Osteoblast (primary cell): ENCODE measurements at regions not wholly inside any gene's neighbourhood (a gene's known extent, or its start where the extent isn't known, plus 50 kb on each side); places are given as distances from the start of the nearest gene placed in this dataset.

ENCODE experiments used
- DNase-seq: peaks from one replicate; pipeline ENCODE4 v3.0.0; 2011; ENCODE audit warnings: low spot score, mixed read lengths; ENCODE audit not compliant: insufficient read length; ENCODE audit errors: missing footprints
- H2AFZ ChIP-seq: 2 replicates; pipeline ENCODE4 v1.6.0; 2011; ENCODE audit warnings: mild to moderate bottlenecking, low read length
- H3K27ac ChIP-seq: 2 replicates; pipeline ENCODE4 v1.5.1; 2011; ENCODE audit warnings: mild to moderate bottlenecking, low read depth, low read length, moderate library complexity
- H3K27me3 ChIP-seq: 2 replicates; pipeline ENCODE4 v1.6.0; 2012; ENCODE audit warnings: mild to moderate bottlenecking, control low read depth, inconsistent platforms, low read length, moderate library complexity; ENCODE audit not compliant: insufficient read depth
- H3K36me3 ChIP-seq: 2 replicates; pipeline ENCODE4 v1.5.1; 2011; ENCODE audit warnings: mild to moderate bottlenecking, low read length, control low read depth, moderate library complexity; ENCODE audit not compliant: insufficient read depth
- H3K4me1 ChIP-seq: 2 replicates; pipeline ENCODE4 v1.5.1; 2011; ENCODE audit warnings: mild to moderate bottlenecking, low read length, control low read depth, moderate library complexity; ENCODE audit not compliant: insufficient read depth
- H3K4me2 ChIP-seq: 2 replicates; pipeline ENCODE4 v1.6.0; 2011; ENCODE audit warnings: mild to moderate bottlenecking, low read length; ENCODE audit not compliant: insufficient read depth
- H3K4me3 ChIP-seq: fragments of 200-600 bp; sonication (generic); 3 replicates; pipeline ENCODE4 v1.5.1; 2012; ENCODE audit warnings: mild to moderate bottlenecking, low read length, inconsistent platforms; ENCODE audit not compliant: insufficient read depth
- H3K79me2 ChIP-seq: 2 replicates; pipeline ENCODE4 v1.6.0; 2012; ENCODE audit warnings: mild to moderate bottlenecking, low read length, control low read depth, inconsistent platforms; ENCODE audit not compliant: insufficient read depth
- H3K9me3 ChIP-seq: 2 replicates; pipeline ENCODE4 v1.5.1; 2011; ENCODE audit warnings: low read depth, low read length, control low read depth
- H4K20me1 ChIP-seq: 2 replicates; pipeline ENCODE4 v1.6.0; 2012; ENCODE audit warnings: mild to moderate bottlenecking, low read length, control low read depth; ENCODE audit not compliant: insufficient read depth
- TF ChIP-seq, protein P1 (sequence below): IDR thresholded peaks from 2 replicates; pipeline ENCODE4 v1.5.1; 2011; ENCODE audit warnings: mild to moderate bottlenecking, low read depth, low read length, moderate library complexity; ENCODE audit errors: extremely low read depth

DNA sequence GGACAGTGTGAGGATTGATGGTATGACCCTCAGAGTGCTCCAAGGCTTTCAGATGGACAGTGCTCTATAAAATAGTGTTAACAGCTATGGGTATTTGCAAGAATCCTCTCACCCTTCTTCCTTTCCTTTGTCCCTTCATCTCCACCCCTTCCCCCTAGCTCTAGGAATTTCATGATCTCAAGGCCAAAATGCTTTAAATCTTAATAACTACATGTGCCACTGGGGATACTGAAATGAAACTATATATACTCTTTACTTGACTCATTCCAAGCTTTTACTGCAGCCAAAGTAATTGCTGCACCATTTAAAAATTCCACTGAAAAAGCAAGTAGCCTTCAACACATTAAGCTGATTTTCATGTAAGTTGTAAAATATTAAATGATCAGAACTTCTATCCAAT is 361.6 kb upstream of the SLC30A5 start:
- no peak overlapping the region for H3K27ac ChIP-seq
- DNase-seq = no peak

DNA sequence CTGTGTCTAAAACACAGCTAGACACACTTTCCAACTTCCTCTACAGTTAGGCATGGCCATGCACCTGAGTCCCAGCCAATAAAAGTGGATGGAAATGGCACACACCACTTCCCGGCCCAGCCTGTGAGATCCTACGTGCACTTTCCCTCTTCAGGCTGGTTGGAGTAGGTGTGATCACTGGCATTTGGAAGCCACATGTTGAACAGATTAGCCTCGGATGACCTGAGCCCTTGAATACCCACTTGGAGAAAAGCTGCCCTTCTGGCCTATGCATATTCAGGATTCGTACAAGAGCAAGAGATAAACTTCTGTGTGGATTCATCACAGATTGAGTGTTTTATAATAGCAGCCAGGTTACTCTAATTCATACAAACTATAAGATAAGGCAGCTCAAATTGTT is 359.0 kb upstream of the SLC30A5 start:
- H3K9me3 ChIP-seq = no peaks in the 10 kb centered on the region
- H4K20me1 ChIP-seq = no peaks in the 10 kb centered on the region
- H3K27me3 ChIP-seq = peaks cover 4% of the 10 kb centered on the region
- TF ChIP-seq, protein P1, sequence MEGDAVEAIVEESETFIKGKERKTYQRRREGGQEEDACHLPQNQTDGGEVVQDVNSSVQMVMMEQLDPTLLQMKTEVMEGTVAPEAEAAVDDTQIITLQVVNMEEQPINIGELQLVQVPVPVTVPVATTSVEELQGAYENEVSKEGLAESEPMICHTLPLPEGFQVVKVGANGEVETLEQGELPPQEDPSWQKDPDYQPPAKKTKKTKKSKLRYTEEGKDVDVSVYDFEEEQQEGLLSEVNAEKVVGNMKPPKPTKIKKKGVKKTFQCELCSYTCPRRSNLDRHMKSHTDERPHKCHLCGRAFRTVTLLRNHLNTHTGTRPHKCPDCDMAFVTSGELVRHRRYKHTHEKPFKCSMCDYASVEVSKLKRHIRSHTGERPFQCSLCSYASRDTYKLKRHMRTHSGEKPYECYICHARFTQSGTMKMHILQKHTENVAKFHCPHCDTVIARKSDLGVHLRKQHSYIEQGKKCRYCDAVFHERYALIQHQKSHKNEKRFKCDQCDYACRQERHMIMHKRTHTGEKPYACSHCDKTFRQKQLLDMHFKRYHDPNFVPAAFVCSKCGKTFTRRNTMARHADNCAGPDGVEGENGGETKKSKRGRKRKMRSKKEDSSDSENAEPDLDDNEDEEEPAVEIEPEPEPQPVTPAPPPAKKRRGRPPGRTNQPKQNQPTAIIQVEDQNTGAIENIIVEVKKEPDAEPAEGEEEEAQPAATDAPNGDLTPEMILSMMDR = no peak
- no peaks in the 10 kb centered on the region for H3K36me3 ChIP-seq
- H3K27ac ChIP-seq = no peak overlapping the region
- no peak overlapping the region for H3K4me3 ChIP-seq
- no peak for DNase-seq
- H3K4me2 ChIP-seq = no peak overlapping the region
- H3K4me1 ChIP-seq = peaks cover 10% of the 10 kb centered on the region
- no peak overlapping the region for H2AFZ ChIP-seq
- no peaks in the 10 kb centered on the region for H3K79me2 ChIP-seq

More for the DNA sequence above, 361.6 kb upstream of the SLC30A5 start:
- TF ChIP-seq, protein P1 = no peak
- H4K20me1 ChIP-seq = no peaks in the 10 kb centered on the region
- H2AFZ ChIP-seq = no peak overlapping the region
- no peaks in the 10 kb centered on the region for H3K36me3 ChIP-seq
- H3K4me2 ChIP-seq = no peak overlapping the region
- H3K9me3 ChIP-seq = no peaks in the 10 kb centered on the region
- no peaks in the 10 kb centered on the region for H3K79me2 ChIP-seq
- no peak overlapping the region for H3K4me3 ChIP-seq
- H3K27me3 ChIP-seq = peaks cover 3% of the 10 kb centered on the region
- peaks cover 10% of the 10 kb centered on the region for H3K4me1 ChIP-seq

DNA sequence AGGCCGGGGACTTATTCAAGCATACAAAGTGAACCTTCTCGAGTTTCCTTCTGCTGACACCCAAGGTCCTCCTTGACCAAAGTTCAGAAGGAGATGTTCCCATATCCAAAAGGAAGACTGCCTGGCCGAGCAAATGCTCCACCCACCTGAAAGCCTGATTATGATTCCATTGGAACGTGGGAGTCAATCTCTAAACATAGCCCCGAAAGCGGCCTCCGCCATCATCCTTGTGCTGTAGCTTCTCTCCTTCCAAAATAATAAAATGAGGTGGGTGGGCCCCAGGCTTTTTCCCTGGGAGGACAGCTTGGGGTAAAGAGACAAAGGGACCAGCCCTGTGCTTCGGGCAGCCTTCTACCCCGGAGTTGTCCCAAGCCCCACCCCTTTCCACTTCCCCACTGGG is 355.6 kb upstream of the SLC30A5 start:
- H4K20me1 ChIP-seq = no peaks in the 10 kb centered on the region
- no peak overlapping the region for H3K4me3 ChIP-seq
- H3K79me2 ChIP-seq = no peaks in the 10 kb centered on the region
- H2AFZ ChIP-seq = no peak overlapping the region
- H3K9me3 ChIP-seq = no peaks in the 10 kb centered on the region
- TF ChIP-seq, protein P1 = no peak
- peaks cover 4% of the 10 kb centered on the region for H3K27me3 ChIP-seq
- no peak overlapping the region for H3K4me2 ChIP-seq
- H3K4me1 ChIP-seq = no peaks in the 10 kb centered on the region
- H3K36me3 ChIP-seq = no peaks in the 10 kb centered on the region
- DNase-seq = no peak
- no peak overlapping the region for H3K27ac ChIP-seq

DNA sequence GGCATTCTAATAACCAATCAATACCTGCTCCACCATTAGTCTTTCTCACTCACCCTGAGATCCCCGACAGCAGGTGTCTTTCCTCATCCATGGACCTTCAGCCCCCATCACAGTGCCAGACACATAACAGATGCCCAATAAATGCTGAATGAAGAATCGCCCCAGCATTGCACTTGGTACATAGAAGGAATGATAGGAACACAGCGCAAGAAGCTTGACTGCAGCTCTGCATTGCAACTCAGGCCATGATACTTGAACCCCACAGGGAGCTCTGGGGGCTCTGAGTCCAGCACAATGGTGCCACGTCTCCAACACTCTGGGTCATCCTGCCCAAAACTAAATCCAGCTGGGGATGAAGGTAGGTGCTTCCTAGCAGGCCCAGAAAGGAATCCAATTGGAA is 355.0 kb upstream of the SLC30A5 start:
- Histone ChIP-seq H3K9me3 (no peaks in the 10 kb centered on the region), H4K20me1 (no peaks in the 10 kb centered on the region), H3K79me2 (no peaks in the 10 kb centered on the region), H2AFZ (no peak overlapping the region), H3K36me3 (no peaks in the 10 kb centered on the region), H3K4me2 (no peak overlapping the region), H3K4me1 (no peaks in the 10 kb centered on the region), H3K27ac (no peak overlapping the region), H3K4me3 (no peak overlapping the region), H3K27me3 (peaks cover 4% of the 10 kb centered on the region)
- no peak for DNase-seq
- TF ChIP-seq, protein P1 = no peak
